Stimulated activated naive CD8-positive, alpha-beta T cell treated with anti-CD3 and anti-CD28 coated beads, Interleukin-15, Interleukin-2, amounts not matched to agents 100 U/mL and 50 U/mL, for 24 hours (primary cell): ENCODE measurements at regions not wholly inside any gene's neighbourhood (a gene's known extent, or its start where the extent isn't known, plus 50 kb on each side); places are given as distances from the start of the nearest gene placed in this dataset.
"Not testable (repeated sequence)": the region's sequence is repeated elsewhere in the genome, so short reads cannot be mapped to it uniquely, and the experiment has no call there.

Source experiments
- ATAC-seq: fragments of 150-1000 bp; cut with Tn5 transposase; one replicate; pipeline ENCODE4 v1.10.0; 2021
- DNase-seq: peaks from one replicate; pipeline ENCODE4 v3.0.0; 2021

DNA sequence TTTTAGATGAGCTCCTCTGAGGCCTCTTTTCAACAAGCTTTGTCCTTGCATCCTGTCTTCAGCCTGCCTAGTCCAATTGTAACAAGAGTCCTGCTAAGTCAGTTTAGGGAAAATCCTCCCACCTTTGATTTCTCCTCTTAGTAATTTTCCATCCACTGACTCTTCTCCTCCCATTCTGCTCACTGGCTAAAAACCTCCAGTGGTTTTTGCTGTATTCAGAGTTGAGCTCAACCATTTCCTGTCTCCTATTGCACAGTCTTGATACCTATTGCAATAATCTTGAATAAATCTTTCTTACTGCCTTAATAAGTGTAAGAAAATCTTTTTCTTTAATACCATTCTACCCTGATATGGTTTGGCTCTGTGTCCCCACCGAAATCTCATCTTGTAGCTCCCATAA lies 117.8 kb upstream of the ENPP6 start:
- ATAC-seq, result peak; percentile 83
- DNase-seq, result no peak

DNA sequence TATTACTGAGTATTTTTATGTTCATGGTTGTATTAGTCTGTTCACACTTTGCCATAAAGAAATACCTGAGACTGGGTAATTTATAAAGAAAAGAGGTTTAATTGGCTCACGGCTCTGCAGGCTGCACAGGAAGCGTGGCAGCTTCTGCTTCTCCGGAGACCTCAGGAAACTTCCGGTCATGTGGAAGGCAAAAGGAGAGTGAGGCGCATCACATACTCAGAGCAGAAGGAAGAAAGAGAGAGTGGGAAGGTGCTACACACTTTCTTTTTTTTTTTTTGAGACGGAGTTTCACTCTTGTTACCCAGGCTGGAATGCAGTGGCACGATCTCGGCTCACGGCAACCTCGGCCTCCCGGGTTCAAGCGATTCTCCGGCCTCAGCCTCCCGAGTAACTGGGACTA lies 115.8 kb upstream of the ENPP6 start:
- not testable (repeated sequence) for DNase-seq, ATAC-seq

DNA sequence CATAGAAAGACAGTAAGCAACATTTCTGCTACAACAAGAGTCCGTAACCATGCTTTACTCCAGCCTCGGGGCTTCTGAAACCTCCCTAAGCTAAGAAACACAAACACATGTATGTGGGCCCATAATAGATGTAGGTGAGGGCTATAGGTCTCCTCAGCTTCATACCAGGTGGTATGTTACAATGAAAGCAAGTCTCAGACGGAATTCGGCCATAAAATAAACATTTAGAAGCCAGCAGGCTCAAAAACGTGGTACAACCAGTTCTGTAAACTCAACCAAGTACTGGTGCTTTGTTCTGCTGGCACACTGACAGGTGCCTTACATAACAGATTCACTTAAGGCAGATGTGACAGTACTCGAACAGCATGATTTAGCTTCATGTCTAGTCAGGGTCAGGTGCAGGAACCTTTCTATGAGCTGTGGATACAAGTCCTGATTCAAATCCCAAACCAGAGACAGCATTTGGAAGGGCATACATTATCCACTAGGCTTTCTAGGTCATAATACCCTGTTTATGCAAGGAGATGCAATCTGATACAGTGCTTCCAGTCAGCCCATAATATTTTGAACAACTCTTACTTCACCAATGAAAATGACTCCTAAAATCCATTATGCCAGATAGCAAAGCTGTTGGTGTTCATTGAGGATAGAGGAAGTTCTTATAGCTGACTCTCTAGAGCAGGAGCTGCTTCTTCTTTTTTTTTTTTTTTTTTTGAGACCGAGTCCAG lies 113.8 kb upstream of the ENPP6 start:
- ATAC-seq (no peak), DNase-seq (no peak)

DNA sequence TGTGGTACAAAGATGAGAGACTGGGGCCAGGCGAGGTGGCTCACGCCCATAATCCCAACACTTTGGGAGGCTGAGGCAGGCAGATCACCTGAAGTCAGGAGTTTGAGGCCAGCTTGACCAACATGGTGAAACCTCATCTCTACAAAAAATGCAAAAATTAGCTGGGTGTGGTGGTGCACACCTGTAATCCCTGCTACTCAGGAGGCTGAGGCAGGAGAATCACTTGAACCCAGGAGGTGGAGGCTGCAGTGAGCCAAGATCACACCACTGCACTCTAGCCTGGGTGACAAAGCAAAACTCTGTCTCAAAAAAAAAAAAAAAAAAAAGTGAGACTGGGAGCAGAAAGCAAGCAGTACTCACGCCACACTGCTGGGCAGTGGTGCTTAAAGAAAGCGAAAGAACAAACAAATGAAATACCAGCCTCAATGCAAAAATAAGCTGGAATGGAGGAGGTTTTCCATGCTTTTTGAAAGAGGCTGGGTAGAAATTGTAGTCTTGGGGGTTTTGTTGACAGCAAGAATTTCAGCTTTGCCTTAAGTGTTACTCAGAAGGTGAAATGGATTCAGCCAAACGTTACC lies 112.9 kb upstream of the ENPP6 start:
- not testable (repeated sequence) for ATAC-seq, DNase-seq

DNA sequence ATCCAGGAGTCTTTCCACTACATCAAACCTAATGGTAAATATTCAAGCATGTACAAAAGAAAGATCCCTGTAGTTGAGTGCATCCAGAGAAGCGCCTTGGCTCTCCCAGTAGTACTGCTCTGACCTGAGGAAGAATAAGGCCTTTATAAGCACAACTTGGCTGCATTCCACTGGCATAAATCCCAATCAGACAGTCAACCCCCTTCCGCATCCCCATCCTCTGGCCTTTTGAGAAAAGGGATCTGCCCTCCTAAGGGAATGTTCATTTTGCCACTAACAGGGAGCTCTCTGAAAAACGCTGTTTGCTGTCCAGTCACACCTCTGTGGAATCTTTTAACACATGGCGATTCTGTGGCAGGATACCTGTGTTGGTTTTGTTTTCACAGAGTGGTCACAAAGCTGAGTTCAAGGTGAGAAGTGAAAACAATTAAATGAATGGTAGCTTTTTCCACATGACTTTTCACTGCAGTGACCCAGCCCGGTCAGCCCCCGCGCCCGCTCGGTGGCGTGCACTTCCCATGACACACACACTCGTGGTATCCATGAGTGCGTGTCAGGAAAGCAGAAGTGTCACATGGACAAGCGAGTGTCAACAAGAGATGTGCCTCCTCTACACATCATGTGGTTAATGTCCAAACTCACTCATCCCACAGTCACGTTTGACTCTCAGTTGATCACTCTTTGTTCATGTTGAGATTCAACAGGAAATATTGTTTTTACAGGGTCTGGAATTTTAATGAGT lies 112.2 kb upstream of the ENPP6 start:
- ATAC-seq (peak; percentile 79), DNase-seq (peak; percentile 65)

DNA sequence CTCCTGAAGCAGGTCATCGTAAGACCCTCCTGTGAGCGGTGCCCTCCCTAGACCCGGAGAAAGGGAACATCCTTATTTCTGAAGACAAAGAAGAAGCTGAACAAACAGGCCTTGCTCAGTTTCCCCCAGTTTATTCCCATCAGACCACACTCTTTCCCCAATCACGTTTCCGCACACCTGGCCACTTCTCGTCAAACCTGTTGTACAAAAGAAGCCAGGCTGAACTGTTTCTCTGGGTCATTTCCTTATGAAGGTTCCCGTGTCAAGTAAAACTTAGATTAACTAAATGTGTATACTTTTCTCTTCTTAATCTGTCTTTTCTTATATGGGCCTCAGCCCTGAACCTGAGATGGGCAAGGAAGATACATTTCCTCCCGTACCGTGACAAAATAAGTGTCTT lies 111.6 kb upstream of the ENPP6 start:
- ATAC-seq, result no peak
- no peak for DNase-seq

DNA sequence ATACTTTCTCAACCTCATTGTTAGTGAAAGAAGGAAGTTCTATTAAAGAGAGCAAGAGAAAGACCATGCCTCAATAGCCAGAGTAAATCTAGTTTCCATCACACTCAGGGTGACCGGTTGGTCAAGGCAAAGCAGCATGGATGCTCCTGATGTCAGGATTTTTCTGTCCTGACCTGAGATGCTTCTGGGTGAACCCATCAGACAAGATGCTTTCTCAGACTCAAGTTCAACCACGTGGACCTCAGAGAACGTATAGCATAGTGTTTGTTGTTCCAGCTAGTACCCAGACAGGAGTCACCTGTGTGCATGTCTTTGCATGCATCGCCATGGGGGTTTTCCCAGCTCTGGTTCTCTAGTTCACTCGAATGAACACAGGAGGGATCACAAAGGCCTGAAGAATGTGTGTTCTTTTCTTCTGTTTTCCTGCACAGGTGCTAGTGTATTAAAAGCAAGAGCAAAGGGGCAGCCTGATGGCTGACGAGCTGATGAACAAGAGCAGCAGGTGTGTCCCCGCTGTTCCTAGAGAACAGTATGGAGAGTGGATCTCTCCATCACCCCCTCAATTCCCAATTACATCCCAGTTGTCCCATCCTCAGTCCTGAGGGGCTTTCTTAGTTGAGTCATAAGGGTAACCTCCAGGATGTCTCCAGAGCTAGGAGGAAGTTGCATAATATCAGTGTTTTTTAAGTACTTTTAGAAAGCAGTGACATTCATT lies 110.5 kb upstream of the ENPP6 start:
- DNase-seq (peak; percentile 51), ATAC-seq (peak; percentile 73)

DNA sequence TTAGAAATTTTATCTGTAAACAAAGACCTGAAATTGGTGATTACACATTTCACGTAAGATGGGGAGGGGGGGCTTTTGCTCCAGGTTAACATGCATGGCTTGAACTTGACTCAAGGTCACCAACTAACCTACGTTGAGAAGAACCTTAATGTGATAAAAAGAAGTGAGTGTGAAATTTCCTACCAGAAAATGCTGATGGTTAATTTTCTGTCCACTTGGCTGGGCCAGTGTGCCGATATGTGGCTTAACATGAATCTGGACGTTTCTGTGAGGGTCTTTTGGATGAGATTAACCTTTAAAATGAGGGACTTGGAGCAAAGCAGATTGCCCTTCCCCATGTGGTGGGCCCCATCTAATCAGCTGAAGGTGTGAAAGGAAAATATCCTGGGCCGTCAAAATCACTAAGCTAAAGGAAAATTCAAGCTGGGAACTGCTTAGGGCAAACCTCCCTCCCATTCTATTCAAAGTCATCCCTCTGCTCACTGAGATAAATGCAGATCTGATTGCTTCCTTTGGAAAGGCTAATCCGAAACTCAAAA lies 107.3 kb upstream of the ENPP6 start:
- DNase-seq, result no peak
- ATAC-seq, result no peak

DNA sequence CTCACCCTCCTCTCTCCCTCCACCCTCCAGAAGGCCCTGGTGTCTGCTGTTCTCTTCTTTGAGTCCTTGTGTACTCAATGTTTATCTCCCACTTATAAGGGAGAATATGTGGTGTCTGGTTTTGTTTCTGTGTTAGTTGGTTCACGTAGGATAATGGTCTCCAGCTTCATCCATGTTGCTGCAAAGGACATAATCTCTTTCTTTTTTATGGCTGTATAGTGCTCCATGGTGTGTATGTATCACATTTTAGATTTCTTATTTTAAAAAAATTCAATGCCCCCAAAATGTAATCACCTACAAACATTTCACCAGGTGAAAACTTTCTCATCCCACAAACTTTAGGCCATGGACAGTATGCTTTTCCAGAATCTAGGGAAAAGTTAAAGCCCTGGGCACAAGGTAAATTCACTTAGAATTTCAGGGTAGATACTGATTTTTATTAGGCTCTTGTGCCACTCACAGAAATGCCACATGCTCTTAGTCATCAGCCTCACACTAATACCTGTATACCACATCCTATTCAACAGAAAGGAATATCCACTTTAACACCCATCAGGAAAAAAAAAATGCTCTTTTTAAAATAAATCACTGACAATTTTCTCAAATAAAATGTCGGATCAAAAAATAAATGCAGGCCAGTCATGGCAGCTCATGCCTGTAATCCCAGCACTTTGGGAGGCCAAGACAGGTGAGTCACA lies 104.8 kb upstream of the ENPP6 start:
- no peak for ATAC-seq

DNA sequence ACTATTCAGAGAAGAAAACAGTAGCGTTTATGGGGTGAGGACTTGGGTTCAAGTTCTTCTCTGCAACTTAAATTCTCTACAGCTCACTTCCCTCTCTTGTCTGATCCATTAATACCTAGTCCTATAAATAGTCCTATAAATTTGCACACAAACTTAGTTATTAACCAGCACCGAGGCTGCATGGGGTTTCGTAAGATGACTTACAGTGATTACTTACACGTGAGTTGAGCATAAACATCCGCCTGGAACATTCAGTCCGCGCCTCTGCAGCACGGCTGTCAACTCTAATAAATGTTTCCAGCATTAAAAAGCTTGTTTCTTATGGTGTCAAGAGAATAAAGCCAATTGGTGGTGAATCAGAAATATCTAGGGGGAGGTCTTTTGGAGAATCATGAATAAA lies 103.0 kb upstream of the ENPP6 start:
- DNase-seq (no peak), ATAC-seq (no peak)

More for the DNA sequence above, 104.8 kb upstream of the ENPP6 start:
- no peak for DNase-seq

DNA sequence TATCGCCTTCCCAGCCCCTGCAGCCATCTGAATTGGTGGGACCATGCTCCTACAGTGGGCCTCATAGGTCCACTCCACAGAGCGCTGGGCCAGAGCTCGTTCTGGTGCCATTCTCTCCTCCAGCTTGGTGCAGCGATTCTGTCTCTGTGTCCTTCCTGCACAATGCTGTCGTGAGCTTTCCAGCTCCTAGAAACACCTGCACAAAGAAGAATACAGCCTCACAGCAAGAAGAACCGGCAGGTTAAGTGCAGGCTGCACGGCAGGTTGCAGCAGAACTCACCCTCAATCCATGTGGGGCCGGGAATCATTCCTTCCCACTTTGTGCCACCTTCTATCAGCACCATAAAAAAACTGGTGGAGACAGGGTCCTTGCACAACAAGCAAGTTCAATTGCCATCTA lies 101.2 kb upstream of the ENPP6 start:
- ATAC-seq (no peak), DNase-seq (no peak)

DNA sequence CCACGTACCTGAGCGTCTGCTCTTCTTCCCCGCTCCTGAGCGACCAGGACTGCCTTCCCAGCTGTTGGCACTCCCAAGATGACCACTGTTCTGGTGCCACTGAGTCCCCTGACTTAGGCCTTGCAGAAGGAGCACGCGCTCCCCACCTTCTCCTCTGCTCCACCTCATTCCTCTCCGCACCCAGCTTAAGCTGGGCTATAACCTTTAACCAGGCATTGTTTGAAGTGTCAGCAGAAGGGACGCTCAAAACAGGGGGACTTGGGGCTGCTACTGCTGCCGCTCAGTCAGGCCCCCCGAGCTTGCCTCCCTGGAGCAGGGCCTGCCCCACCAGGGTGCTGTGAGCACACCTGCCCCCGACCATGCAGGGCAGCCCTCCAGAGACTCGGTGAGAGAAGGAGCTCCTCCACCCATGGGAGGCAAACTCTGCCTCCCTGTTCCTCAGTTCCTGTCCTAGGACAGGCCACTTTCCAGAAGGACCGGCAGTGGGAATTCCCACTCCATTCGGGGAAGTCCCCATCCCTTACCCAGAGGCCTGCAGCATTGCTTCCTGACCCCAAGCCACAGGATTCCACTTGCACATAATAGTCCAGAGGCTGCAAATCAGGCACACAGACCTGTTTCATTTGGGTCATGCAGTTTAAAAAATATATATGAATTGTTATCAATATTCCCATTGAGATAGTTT lies 99.7 kb upstream of the ENPP6 start:
- DNase-seq (no peak), ATAC-seq (no peak)

DNA sequence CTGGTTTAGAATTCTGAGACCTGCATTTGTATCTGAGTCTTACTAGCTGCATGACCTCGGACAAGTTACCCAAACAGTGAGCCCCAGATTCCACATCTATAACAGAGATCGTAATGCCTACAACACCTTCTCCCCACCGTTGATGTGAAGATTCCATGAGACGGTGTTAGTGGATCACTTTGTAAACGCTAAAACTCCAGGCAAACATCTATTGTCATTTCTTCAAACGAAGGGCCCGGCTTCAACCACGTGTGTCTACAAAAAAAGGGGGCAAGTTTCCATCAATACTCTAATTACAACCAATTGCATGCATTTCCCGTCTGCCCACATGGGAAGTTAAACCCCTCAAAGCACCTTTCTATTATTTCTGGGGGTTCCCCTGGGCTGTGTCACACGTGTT lies 99.1 kb upstream of the ENPP6 start:
- DNase-seq, result no peak
- ATAC-seq, result no peak

DNA sequence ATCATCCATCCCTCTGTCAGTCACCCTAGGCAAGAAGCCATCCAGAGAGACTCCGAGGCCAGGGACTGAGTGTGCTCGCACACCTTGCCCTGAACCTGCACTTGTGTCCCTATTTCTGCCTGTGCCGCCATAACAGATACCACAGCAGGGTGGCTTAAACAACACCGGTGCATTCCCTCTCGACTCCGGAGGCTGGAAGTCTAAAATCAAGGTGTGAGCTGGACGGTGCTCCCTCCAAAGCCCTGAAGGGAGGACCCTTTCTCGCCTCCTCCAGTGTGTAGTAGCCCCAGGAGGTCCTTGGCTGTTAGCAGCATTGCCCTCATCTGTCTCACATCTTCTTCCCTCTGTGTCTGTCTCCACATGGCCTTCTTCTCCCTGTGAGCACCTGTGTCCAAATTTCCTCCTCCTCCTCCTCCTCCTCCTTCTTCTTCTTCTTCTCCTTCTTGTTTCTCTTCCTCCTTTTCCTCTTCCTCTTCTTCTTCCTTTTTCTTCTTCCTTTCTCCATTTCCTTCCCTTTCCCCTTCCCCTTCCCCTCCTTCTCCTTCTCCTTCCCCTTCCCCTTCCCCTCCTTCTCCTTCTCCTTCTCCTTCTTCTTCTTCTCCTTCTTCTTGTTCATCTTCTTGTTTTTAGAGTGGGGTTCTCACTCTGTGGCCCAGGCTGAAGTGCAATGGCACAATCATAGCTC lies 98.1 kb upstream of the ENPP6 start:
- no peak for ATAC-seq
- no peak for DNase-seq

DNA sequence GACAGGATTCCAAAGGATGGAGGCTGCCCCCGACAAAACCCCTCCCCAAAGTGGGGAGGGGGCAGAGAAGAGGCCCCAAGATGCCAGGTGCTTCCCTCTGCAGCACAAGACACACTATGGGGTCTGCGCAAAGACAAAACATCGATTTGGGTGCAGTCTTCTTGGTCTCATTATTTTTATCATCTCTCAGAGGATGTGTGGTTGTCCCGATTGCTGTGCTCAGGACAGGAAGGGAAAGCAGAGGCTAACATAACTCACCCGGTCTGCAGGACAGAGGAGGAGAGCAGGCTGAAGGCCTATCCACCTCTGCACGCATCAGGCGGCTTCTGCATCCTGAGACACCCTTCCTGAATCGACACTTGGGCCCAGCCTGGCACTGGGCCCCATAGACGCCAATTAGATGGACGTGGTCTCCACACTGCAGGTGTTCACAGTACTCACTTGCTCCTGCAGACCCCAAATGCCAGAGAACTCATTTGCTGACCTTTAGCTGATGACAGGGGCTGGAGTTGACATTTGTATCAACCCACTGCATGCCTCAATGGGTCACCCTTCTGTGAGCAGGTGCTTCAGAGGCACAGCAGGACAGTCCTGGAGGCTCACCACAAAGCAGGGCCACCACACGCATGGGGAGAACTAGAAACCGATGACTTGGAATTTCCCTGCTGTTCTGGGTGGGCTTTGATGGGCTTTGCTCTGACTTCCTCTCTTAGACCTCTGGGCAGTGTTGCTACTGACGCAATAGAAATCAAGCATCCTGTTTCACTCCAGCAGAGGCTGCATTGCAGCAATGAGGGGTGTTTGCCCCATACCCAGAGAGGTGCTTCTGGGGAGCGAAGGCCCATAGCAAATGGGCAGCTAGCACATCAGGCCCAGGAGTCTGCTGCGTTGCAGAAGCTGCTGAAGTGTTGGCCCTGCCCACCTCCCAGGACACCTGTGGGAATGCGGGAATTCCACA lies 96.3 kb upstream of the ENPP6 start:
- ATAC-seq (peak; percentile 81), DNase-seq (peak; percentile 57)

DNA sequence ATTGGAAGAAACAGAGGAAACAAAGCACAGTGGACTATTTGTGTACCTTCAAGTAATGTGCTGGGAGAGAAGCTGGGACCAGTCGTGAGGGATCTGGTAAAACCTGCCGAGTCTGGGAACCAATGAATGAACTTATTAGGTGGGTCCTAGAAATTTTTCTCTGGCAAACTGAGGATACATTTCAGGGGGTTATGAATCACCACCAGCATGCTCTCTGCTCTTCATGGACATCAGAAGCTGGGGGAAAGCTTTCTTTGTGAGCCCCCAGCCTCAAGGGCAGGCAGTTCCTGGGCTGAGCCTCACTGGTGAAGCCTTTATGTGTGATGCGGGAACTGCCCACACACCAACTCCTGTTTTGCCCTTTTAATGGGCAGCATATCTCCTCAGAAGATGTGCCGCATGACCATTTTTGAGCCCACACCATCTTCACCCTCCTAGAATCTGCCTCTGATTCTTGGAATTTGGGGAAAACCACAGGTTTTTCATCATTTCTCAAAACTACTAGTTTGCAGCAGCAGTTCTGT lies 95.4 kb upstream of the ENPP6 start:
- DNase-seq (no peak), ATAC-seq (peak; percentile 16)

DNA sequence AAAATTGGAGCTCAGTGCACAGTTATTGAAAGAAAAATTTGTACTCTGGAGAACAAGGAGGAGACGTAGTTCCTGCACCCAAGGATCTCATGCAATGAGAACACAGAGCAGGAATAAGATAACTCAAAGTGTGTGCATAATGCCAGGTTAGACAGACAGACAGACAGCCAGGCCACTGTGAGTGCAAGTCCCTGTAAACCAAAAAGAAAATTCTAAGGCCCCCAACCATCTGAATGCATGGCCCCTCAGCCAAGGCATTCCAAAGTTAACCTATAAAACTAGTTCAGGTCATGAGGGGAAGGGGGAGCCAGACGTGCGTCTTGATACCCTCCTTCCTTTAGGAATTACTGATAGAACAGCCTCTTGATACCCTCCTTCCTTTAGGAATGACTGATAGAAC lies 94.5 kb upstream of the ENPP6 start:
- no peak for ATAC-seq
- DNase-seq, result no peak

DNA sequence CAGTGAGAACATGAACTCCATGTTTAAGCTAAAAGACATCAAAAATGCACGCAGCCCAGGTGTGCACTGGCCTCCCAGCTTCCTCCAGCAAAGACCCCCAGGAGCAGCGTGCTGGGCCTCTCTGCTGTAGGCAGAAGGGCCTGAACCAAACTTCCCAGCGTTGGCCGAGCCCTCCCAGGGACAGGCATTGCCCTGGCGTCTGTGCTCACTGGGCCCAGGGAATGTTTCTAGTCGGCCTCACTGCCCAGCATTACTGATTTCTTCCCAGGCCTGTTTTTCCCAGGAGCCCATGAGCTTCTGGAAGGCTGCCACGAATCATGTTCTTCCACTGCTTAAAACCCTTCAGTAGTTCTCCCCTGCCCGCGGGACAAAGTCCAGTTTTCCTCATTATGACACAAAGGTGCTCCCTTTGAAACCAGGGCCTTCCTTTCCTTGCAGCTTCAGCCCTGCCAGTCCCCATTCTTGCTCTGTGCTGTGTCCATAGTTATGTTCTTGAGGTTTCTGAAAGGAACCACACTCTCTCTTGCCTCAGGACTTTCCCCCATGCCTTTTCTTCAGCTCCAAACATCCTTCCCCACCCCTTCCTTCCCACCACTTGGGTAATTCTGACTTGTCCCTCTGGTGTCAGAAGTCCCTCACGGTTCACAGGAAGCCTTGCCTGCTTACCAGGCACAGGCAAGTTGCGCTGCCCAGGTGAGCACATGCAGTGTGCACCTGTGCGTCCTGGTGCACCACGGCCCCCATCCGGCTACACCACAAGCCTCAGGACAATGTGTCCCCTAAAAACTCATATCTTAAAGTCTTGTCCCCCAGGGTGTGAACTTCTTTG lies 93.4 kb upstream of the ENPP6 start:
- DNase-seq, result no peak

More for the DNA sequence above, 93.4 kb upstream of the ENPP6 start:
- ATAC-seq, result no peak
